ENCODE measurements at regions not wholly inside any gene's neighbourhood (a gene's known extent, or its start where the extent isn't known, plus 50 kb on each side); places are given as distances from the start of the nearest gene placed in this dataset.

- TF ChIP-seq POLR2A (IDR thresholded peaks at IDR 0.05; ENCODE audit: low read depth, low read length) (no peak), TAF1 (IDR thresholded peaks at IDR 0.05; ENCODE audit: low read depth, low read length) (no peak), POLR2AphosphoS5 (IDR thresholded peaks at IDR 0.05; ENCODE audit: low read depth, low read length) (no peak)
Measured at GRCh38 chr7:109996411-109996810, 1094.5 kb upstream of the LRRN3 start.

Measured in GM12891 (cell line).